GM21515 (cell line): ENCODE measurements at regions not wholly inside any gene's neighbourhood (a gene's known extent, or its start where the extent isn't known, plus 50 kb on each side); places are given as distances from the start of the nearest gene placed in this dataset.

ENCODE experiments used
- ATAC-seq: cut with Tn5 transposase; IDR thresholded peaks from one replicate; pipeline ENCODE4 v1.9.1; 2021; ENCODE audit not compliant: unreplicated experiment

GRCh38 chr10:31720546-31720945 lies 208.1 kb downstream of the ARHGAP12 start:
- no peak for ATAC-seq

GRCh38 chr10:31709476-31709875 lies 219.2 kb downstream of the ARHGAP12 start:
- ATAC-seq, result no peak

- no peak for ATAC-seq
Observed at GRCh38 chr10:31709028-31709427, 219.6 kb downstream of the ARHGAP12 start.

- ATAC-seq, result no peak
Observed at GRCh38 chr10:31708474-31708873, 220.2 kb downstream of the ARHGAP12 start.

DNA sequence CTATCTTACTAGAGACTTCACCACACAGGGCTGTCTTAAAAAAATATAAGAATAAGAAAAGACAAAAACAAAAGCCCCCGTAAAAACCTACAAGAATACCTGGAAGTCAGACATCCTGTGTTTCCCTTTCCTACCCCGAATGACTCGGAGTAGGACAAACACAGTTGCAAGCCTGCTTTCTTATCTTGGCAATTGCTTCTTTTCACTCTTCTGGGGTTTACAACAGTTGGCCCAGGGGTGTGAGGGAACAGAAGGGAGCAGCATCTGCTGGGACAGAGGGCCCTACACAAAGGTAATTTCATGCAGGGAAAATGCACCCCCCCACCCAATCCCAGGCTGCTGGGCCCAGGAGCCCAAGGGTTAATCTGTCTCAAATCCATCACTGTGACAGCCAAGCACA lies 220.6 kb downstream of the ARHGAP12 start:
- peak; percentile 3 for ATAC-seq

- peak; percentile 84 for ATAC-seq
Observed at GRCh38 chr10:31707093-31708039, 221.3 kb downstream of the ARHGAP12 start.

GRCh38 chr10:31706464-31707092 lies 222.1 kb downstream of the ARHGAP12 start:
- no peak for ATAC-seq

DNA sequence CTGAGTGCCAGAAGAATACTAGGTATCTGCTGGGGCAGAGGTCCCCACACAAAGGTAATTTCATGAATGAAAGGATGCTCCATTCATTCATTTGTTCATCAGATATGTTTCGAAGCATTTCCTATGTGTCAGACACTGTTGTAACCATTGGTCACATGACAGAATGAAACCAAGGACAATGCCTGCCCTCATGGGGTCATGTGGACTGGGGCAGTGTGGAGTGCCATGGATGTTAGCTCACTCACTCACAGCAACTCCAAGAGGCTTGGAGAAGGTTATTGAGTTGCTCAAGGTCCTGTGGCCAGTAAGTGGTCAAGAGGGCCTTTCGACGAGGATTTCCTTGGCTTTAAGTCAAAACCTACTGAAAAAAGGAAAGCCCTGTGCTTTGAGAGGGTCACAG lies 223.5 kb downstream of the ARHGAP12 start:
- no peak for ATAC-seq

DNA sequence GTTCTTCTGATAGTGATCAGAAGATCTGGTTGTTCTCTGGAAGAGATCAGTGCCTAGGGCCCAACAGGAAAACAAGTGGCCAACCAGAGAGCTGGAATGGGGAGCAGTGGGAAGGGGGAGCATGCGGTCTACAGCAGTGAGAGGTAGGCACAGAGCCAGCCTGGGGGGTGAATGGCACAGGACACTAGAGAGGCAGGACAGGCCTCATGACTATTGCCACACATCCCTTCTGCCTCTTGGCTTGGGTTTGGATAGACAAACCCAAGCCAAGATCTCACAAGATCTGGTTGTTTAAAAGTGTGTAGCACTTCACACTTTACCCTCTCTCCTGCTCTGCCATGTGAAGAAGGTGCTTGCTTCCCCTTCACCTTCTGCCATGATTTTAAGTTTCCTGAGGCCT lies 224.4 kb downstream of the ARHGAP12 start:
- ATAC-seq, result no peak

DNA sequence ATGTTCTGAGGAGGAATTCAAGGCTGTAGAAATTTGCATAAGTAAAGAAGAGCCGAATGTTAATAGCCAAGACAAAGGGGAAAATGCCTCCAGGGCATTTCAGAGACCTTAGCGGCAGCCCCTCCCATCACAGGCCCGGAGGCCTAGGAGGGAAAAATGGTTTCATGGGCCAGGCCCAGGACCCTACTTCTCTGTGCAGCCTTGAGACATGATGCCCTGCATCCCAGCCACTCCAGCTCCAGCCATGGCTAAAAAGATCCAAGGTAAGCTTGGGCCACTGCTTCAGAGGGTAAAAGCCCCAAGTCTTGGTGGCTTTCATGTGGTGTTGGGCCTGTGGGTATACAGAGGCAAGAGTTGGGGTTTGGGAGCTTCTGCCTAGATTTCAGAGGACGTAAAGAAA lies 225.7 kb downstream of the ARHGAP12 start:
- ATAC-seq, result no peak

GRCh38 chr10:31702005-31702404 lies 226.6 kb downstream of the ARHGAP12 start:
- ATAC-seq, result no peak

GRCh38 chr10:31701546-31701945 lies 227.1 kb downstream of the ARHGAP12 start:
- ATAC-seq, result no peak

DNA sequence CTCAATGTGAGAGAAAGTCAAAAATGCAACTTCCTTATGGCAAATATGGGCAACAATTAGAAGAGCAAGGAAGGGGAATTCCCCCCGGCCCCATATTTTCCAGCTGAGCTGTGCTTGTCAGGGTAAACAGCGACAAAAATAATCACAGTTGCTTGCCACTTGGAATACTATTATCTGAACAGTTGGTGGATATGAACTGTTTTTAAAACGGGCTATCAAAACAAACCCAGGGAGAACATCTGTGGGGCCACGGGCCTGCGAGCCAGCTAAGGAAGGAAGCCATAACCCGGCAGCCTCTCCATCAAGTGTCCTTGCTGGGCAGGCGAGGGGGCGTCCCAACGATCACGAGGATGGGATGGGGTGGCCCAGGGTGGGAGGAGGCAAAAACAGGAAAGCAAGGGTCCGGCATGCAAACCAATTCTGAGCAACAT lies 228.4 kb downstream of the ARHGAP12 start:
- no peak for ATAC-seq

- ATAC-seq, result no peak
Observed at GRCh38 chr10:31698181-31698830, 230.3 kb downstream of the ARHGAP12 start.

- ATAC-seq, result no peak
Observed at GRCh38 chr10:31697271-31698180, 231.1 kb downstream of the ARHGAP12 start.

GRCh38 chr10:31694929-31695837 lies 233.4 kb downstream of the ARHGAP12 start:
- no peak for ATAC-seq

DNA sequence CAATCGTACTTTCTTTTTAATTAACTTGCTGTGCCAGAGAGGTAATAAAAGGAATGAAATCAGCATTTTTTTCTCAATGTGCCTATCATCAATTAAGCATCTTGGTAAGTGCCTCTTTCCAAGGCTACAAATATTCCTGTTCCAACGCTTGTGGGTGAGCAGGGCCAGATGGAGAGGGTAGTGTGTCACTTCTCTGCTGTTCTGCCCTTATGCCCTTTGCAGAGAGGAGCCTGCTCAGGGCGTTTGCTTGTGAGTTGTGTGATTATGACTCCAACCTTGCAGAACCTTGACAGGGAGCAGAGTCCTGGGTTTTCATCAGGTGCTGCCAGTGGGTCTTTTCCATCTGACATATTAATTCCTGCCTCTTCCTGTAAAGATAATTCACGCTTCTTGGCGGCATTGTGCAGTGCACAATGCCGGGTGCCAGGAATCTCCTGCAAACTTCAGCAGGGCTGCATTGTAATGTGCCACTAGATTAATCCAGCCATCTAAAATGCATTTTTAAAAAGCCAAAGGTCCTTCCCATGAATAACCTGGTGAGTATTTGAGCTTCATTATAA lies 234.4 kb downstream of the ARHGAP12 start:
- ATAC-seq, result no peak

DNA sequence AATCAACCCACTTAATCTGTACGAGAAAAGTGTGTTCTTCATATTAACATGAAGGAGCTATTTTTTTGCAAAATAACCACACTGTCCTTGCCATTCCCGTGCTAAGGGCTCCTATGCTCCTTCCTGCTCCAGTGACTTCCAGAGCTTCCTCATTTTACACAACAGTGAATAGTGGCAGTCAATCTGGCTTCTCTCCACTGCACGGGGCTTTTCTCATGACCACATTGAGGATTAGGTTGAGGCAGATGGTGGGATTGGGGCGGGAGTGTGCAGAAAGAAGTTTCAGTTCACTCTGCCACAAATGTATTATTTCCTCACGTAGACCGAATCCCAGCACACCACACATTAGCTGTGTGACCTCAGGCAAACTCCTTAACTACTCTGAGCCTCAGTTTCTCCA lies 235.1 kb downstream of the ARHGAP12 start:
- no peak for ATAC-seq

GRCh38 chr10:31689233-31689632 lies 239.4 kb downstream of the ARHGAP12 start:
- no peak for ATAC-seq
